GOT3 (cell line): ENCODE measurements at regions not wholly inside any gene's neighbourhood (a gene's known extent, or its start where the extent isn't known, plus 50 kb on each side); places are given as distances from the start of the nearest gene placed in this dataset.
"Not testable (repeated sequence)": the region's sequence is repeated elsewhere in the genome, so short reads cannot be mapped to it uniquely, and the experiment has no call there.

Experiments
- DNase-seq: peaks from one replicate; lab custom pipeline; 2025; ENCODE audit warnings: mixed read lengths; lab: John Stamatoyannopoulos, UW

DNA sequence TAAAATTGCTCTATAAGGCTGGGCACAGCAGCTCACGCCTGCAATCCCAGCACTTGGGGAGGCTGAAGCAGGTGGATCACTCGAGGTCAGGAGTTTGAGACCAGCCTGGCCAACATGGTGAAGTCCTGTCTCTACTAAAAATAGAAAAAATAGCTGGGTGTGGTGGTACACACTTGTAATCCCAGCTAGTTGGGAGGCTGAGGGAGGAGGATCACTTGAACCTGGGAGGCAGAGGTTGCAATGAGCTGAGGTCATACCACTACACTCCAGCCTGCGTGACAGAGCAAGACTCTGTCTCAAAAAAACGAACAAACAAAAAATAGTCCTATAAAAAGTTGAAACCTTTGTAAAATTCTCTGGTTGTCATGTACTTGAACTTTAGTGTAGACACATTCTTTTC lies 93.0 kb upstream of the KIF26B start:
- not testable (repeated sequence) for DNase-seq

DNA sequence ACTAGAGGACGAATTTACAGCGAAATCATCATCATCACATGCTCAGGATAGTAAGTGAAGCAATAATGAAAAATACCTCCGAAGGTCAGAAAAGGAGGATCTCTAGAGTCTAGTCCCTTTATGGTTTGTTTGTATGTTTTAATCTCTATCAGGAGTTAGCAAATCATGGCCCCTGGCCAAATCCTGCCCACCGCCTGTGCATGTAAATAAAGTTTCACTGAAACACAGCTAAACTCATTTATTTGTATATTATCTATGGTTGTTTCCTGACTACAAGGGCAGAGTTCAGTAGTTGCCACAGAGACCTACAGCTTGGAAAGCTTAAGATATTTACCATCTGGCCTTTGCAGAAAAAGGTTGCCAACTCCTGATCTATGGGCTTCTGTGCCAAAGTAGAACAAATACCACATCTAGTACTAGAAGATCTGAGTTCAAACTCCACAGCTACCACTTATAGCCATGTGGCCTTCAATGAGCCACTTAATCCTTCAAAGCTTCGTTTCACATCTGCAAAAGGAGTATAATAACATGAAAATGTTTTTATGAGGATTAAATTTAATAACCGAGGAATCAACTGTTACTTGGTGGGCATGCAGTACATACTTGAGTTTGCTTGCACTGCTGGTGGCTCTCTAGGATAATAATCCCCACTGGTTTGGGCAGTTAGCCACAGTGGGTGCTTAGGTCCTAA lies 94.0 kb upstream of the KIF26B start:
- DNase-seq, result no peak

DNA sequence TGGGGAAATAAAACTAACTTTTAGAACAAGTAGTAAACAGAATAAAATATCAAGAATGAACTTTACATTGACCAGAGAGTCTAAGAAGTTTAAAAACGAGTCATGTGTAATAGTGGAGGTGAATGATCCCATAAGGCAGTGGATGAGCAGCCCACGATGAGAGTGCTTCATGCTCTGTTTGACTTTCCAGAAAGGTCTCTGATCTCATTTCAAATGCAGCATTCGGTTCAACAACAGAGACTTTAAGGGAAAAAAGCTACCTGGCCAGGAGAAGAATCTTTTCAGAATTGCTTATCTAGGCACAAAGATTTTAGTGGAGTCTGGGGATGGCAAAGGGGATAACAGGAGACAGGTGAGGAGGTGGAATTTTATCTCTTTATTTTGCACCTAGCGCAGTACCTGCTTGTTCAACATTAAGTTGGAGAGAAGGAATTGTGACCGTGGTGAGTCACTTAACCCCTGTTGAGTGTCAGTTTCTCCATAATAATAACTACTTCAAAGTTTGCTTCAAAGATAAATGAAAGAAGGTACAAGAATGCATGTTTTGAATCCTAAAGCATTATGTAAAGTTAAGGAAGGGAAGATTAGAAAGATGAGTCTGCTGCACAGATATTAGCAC lies 94.9 kb upstream of the KIF26B start:
- DNase-seq, result no peak

DNA sequence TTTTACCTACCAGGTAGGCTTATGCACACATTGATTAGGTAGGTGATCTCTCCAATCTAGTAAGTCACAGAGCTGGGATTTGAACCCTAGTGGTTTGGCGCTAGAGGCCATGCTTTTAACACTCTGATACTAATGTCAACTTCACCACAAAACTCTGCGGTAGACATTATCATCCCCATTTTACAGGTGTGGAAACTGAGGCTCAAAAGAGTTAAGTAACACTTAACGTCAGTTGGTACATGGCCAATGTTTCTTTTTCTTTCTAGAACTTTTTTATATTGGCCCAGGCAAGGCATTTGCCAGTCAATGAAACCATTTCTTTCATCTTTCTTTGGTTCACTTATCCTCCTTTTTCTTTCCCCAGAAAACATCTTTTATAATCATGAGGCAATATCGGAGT lies 95.9 kb upstream of the KIF26B start:
- DNase-seq, result no peak

DNA sequence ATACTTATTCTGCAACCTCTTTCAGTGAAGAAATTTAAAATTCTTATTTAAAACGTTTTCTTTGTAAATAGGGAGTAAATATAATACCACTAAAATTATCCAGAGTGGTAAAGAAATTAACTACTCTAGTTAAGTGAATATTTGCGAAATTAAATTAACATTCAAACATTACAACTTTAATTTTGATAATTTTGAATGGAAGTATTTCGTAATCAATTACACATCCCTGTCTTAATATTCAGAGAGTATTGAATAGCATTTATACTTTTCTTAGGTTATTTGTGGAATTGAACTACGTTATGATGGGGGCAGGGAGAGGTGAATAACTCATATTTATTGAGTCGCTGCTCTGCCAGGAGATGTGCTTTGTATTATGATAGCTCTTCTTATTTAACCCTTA lies 96.3 kb upstream of the KIF26B start:
- DNase-seq, result no peak

DNA sequence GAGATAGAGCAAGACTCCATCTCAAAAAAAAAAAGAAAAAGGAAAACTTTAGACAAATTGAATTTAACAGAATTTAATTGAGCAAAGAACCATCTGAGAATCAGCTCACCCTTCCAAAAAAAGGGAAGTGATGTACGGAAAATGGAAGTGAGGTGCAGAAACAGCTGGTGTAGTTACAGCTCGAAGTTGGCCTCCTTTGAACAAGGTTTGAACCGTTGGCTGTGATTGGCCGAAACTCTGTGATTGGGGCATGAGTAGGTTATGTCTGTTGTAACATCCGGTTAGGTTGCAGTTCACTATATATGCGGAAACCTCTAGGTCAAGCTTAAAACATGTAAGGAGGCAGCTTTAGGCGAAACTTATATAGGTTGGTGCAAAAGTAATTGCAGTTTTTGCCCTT lies 97.9 kb upstream of the KIF26B start:
- no peak for DNase-seq

DNA sequence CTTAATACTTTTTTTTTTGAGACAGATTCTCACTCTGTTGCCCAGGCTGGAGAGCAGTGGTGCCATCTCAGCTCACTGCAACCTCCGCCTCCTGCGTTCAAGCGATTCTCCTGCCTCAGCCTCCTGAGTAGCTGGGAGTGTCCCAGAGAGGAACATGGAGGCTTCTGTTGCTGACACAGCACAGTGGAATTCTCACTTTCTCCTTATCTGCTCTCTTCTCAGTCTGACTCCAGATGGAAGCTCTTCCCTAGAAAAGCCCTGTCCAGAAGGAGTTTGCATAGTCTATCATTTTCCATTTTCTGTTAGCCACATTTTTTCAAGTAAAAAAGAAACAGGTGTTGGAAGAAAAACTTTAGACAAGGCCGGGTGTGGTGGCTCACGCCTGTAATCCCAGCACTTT lies 98.5 kb upstream of the KIF26B start:
- not testable (repeated sequence) for DNase-seq

DNA sequence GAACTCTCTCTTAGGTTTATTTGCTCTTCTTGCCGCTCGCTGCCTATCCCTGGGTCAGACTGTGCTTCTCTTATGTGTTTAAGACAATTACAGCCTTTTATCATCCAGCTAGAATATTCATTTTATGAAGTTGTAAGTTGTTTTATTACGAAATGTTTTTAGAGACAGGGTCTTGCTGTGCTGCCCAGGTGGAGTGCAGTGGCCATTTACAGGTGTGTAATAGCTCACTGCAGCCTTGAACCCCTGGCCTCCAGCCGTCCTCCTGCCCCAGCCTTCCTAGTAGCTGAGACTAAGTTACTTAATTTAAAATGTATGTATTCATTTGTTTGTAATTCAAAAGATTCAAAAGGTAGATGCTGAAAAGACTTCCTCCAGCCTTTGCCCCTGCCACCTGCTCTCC lies 99.0 kb upstream of the KIF26B start:
- DNase-seq, result no peak

DNA sequence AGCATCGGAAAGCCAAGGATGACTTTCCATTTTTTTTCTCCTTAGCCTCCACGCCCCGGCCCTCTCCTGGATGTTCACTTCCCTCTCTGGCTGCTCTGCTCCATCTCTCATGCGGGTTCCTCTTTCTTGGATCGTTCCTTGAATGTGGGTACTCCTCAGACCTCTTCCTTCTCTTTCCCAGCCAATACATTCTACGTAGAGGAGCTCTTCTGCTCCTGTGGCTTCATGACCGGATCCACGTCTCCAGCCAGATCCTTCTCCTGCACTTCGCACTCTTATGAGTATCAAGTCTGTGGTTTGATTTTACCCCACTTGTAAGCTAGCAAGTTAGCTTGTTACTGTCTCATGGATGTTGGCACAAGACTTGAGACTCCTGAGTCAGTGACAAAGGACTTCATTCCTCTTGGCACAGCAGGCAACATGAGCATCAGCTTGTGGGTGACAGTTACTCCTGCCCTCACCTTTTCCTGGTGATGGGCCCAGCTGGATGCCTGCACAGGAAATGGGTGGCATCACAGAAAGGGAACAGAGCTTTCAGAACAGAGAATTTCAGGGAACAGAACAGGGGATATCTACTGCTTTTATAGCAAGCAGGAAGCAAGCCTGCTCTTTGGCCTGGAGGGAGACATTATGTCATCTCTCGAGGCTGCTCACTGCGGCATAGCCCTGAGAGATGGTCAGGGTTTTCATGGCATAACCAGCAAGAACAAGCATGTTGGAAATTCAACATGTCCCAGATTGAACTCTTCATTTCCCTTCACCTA lies 100.1 kb upstream of the KIF26B start:
- no peak for DNase-seq

DNA sequence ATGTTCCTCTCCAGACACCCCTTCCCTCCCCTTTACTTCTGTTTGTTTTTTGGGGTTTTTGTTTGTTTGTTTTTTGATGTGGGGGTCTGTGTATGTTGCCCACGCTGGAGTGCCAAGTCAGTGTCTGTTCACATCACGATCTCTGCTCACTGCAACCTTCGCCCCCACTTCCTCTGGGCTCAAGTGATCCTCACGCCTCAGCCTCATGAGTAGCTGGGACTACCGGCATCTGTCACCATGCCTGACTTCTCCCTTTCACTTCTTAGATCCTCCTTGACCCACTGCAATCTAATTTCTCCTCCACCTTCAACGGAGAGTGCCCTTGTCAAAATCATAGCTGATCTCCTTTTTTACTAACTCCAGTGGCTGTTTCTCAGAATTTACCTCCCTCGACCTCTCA lies 100.7 kb upstream of the KIF26B start:
- no peak for DNase-seq

DNA sequence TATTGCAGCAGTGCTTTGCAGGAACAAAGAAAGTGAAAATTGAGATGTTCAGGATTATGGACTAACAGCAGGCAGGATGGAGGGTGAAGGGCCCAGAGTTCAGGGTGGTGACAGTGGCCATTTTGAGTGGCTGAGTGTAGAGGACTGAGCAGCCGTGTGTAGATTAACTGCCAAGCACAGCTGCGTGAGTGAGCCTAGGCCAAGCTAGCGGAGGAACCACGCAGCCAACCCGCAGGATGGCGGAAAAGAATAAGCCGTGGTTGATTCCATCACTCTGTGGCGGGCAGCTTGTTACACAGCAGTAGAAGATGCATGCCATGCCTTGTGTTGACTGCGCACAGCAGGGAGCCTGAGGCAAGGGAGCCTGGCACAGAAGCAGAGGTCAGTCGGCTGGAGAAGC lies 102.5 kb upstream of the KIF26B start:
- DNase-seq, result no peak

DNA sequence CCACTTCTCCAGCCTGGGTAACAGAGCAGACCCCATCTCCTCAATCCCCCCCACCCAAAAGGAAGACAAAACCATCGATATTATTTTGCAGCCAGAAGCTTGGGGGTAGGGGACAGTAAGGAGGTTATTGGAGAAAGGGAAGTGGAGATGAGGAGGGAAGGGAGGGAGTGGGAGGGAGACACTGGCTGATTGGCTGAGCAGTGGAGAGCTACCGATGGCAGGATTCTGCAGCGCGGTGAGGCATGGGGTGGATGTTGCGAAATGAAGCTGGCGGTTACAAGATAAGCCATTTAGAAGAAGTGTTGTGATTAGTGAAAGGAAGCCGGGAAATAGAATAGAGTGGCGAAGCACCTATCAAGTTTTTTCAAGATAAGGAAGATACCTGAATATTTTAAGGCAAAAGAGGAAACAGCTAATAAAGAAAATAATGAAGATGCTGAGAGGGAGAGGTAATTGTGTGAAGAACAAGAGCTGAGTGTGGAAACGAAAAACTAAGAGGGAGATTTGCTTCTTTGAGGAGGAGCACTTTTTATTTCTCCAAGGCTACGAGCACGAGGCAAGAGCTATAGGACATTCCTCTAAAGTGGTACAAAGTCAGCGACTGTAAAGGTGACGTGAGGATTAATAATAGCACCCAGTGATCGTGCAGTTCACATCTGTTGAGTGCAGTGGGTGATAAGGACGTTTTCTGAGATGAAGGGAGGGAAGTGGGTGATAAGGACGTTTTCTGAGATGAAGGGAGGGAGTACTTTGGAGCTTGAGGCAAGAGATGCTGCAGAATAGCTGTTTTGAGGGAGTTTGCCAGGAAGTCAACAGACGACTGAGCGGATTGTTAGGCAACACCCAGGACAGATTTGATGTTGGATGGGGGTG lies 103.2 kb upstream of the KIF26B start:
- DNase-seq, result no peak

DNA sequence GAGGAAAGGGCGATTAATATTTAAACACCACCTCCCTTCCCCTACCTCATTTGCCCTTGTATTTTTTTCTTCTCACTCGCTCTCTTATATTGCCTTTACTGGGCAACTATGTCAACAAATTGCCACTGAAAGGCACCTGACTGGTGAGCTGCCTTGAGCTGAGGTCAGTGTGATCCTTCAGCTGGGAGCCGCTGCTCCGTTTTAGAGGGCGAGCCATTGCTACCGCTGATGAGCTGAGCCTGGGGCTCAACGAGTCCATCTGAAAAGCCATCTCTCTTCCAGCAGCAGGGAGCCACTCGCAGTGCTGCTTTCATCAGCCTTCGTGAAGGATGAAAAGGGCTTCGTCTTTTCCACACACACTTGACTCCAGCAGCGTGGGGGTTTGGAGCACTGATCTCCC lies 108.0 kb upstream of the KIF26B start:
- DNase-seq, result no peak

DNA sequence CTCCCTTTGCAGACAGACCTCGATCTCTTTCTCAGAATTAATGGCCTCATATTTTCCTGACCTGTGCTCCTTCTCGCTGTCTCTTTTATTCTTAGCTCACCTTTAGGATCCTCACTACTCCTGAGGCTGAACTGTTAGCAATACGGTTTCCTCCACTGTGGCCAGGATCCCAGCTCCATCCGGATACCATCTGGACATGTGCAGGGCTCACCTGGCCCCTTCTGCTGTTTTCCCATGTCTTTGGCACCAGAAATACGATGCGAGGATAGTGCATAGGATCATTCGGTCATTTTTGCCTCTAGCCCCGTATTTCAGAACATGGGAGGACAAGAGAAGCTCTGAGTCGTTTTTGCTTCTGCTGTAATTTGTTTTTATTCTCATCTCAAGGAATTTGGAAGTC lies 108.5 kb upstream of the KIF26B start:
- DNase-seq, result no peak

DNA sequence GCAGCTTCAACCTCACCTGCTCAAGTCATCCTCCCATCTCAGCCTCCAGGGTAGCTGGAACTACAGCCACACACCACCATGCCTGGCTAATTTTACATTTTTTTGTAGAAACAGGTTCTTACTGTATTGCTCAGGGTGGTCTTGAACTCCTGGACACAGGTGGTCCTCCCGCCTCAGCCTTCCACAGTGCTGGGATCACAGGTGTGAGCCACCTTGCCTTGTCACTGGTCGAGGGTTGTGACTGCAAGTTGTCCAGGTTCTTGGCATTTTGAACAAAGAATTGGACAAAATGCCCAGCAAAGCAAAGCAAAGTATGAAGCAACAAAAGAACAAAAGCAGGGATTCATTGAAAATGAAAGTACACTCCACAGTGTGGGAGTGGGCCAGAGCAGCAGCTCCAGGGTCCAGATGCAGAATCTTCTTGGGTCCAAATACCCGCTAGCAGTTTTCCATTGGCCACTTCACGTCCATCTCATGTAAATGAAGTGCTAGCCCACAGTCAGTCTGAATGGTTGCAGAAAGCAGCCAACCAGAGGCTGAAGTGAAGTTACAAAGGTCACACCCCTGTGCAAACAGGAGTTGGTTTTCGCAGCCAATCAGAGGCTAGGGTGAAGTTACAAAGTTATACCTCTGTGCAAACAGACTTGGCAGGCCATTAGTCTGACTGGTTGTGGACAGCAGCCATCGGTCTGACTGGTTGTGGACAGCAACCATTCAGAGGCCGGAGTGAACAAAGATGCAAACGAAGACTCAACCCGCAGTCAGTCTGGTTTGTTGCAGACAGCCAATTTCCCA lies 109.5 kb upstream of the KIF26B start:
- DNase-seq, result no peak

DNA sequence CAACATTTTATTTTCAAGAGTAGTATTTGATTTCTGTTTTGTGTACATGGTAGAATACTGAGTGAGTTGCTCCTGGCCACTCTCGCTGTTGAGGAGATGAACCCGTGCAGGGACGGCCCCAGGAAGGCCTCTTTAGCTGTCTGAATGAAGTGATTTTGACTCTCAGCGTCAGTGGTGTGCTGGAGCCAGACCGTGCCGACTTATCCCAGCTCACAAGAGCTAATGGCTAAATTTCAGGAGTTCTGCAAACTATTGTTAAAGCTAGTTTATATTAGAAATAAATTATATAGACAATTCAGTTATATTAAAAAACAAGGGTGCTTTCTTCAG lies 111.2 kb upstream of the KIF26B start:
- DNase-seq, result no peak

DNA sequence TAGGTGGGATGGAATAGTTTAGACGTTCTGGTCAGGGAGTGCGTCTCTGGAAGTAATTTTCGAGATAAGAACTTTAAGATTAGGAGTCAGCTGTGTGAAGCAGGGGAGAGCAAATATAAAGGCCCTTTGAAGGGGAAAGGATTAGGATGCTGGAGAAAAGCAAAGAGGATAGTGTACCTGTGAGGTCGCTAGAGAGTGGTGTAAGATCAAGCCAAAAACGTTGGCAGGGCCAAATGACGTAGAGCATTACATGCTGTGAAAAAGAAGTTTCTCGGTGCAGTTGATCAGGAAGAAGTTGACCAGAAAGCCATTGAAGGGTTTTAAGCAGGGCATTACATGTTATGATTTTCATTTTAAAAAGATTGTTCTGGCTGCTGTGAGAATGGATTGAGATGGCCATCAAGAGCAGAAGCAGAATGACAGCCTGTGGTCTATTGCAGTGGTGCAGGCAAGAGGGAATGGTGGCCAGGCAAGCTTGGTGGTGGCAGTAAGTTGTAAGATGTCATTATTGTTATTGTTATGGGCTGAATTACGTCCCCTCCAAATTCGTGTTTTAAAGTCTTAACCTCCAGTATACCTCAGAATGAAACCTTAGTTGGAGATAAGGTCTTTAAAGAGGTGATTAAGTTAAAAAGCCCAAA lies 113.6 kb upstream of the KIF26B start:
- no peak for DNase-seq

DNA sequence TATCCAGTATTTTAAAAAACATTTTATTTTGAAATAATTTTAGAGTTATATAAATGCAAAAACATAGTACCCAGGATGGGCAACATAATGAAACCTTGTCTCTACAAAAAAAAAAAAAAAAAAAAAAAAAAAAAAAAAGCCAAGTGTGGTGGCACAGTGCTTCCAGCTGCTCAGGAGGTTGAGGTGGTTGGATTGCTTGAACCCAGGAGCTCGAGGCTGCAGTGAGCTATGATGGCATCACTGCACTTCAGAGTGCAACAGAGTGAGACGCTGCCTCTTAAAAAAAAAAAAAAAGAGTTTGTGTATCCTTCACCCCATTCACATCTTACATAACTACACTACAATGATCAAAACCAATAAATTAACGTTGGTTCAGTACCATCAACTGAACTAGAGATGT lies 115.6 kb upstream of the KIF26B start:
- DNase-seq, result no peak

DNA sequence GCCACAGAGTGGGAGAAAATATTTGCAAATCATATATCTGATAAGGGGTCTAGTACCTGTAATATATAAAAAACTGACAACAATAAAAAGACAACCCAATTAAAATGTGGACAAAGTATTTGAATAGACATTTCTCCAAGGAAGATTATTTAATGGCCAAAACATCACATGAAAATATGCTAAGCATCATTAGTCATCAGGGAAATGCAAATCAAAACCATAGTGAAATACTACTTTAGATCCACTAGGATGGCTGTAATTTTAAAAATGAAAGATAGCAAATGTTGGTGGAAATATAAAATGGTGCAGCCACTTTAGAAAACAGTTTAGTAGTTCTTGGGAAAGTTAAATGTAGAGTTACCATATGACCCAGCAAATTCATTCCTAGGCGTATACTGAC lies 118.7 kb upstream of the KIF26B start:
- DNase-seq, result no peak

DNA sequence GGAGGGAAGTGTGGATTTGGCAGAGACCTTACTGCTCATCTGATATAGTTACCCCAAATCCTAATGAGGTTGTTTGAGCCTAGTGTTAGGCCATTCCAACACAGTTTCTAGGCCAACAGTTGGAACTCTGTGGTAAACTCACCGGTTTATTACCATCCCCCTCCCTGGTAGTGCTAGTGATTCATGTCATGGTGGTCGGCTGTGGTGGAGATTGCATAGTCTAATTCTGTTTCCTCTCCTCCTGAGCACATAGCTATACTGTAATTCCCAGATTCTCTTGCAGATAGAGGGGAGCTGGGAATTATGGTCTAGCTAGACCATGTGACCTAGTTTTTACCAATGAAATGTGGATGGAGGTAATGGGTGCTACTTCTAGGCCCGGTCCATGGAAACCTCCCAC lies 123.7 kb upstream of the KIF26B start:
- DNase-seq, result no peak

DNA sequence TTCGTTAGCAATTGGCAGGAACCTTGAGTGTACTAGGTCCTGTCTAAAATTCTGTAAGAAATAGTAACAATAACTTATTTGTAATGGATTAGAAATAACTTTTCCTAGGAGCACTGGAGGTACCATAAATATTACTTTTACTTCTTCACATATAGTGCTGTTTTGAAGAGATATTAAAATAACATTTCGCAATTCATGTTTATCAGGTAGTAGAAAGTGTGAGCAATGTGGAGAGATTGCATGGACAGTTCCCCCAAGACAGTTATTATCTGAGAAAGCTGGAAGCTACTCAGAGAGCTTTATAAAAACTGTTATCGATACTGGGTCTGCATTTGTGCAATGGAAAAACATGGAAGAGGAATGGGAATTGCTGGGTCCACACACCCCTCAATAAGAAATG lies 128.5 kb upstream of the KIF26B start:
- DNase-seq, result no peak
